Activated B cell treated with CpG ODN at 0.5 μM for 24 hours (primary cell): ENCODE measurements at regions not wholly inside any gene's neighbourhood (a gene's known extent, or its start where the extent isn't known, plus 50 kb on each side); places are given as distances from the start of the nearest gene placed in this dataset.

ENCODE experiments used
- ATAC-seq: fragments of 200-7000 bp; cut with Tn5 transposase; one replicate; pipeline ENCODE4 v1.10.0; 2021; ENCODE audit warnings: low read depth, mild to moderate bottlenecking, moderate library complexity
- CTCF ChIA-PET: fragments of 350-600 bp; sonication (Branson Sonifier 250); formaldehyde crosslinking; loops from one replicate; lab custom pipeline; 2021; ENCODE audit warnings: antibody characterized with exemption; lab: Charles Lee
- POLR2A ChIA-PET: fragments of 350-600 bp; sonication (Branson Sonifier 250); formaldehyde crosslinking; loops from one replicate; lab custom pipeline; 2021; ENCODE audit warnings: antibody characterized with exemption; lab: Charles Lee
- DNase-seq: peaks from one replicate; pipeline ENCODE4 v3.0.0; 2022
- H3K27ac Mint-ChIP-seq: one replicate; pipeline ENCODE4 v1.8.0; 2020; ENCODE audit warnings: mixed read lengths
- H3K27me3 Mint-ChIP-seq: one replicate; pipeline ENCODE4 v1.8.0; 2021; ENCODE audit warnings: mixed read lengths
- H3K36me3 Mint-ChIP-seq: one replicate; pipeline ENCODE4 v1.8.0; 2021; ENCODE audit warnings: low read depth, mixed read lengths
- H3K4me1 Mint-ChIP-seq: one replicate; pipeline ENCODE4 v1.8.0; 2021; ENCODE audit warnings: mixed read lengths
- H3K4me3 Mint-ChIP-seq: one replicate; pipeline ENCODE4 v1.8.0; 2020; ENCODE audit warnings: mild to moderate bottlenecking, mixed read lengths
- H3K9me3 Mint-ChIP-seq: one replicate; pipeline ENCODE4 v1.8.0; 2020; ENCODE audit warnings: mixed read lengths
- intact Hi-C: fragments of 100-400 bp; cut with micrococcal nuclease; formaldehyde crosslinking; loops from one replicate; pipeline ENCODE4 v1.15.1; 2024
- TF ChIP-seq, protein P1 (sequence below): fragments of 200-600 bp; IDR thresholded peaks from one replicate; pipeline ENCODE4 v1.8.0; 2022; ENCODE audit warnings: antibody characterized with exemption, mild to moderate bottlenecking

DNA sequence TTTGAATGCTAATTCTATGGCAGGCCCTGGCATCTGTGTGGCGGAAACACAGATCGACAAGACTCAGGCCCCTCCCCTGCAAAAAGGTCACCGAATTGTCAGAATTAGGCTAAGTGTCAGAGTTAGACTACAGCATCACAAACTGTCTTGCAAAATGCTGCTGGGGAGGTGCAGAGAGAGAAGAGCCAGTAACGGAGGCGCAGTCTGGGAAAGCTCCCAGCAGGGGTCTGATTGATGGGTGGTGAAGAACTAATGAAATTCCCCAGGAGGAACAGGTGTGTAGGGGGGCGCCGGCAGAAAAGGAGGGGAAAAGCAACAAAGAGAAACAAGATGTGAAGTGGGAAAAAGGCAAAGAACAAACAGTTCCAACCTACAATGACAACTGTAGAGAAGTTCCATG lies 72.7 kb upstream of the TAMM41 start:
- no peak overlapping the region for H3K27ac Mint-ChIP-seq
- ChIA-PET CTCF (no interaction called here), POLR2A (no interaction called here)
- peaks cover 2% of the 10 kb centered on the region for H3K9me3 Mint-ChIP-seq
- ATAC-seq, result no peak
- H3K27me3 Mint-ChIP-seq, result no peaks in the 10 kb centered on the region
- TF ChIP-seq, protein P1, sequence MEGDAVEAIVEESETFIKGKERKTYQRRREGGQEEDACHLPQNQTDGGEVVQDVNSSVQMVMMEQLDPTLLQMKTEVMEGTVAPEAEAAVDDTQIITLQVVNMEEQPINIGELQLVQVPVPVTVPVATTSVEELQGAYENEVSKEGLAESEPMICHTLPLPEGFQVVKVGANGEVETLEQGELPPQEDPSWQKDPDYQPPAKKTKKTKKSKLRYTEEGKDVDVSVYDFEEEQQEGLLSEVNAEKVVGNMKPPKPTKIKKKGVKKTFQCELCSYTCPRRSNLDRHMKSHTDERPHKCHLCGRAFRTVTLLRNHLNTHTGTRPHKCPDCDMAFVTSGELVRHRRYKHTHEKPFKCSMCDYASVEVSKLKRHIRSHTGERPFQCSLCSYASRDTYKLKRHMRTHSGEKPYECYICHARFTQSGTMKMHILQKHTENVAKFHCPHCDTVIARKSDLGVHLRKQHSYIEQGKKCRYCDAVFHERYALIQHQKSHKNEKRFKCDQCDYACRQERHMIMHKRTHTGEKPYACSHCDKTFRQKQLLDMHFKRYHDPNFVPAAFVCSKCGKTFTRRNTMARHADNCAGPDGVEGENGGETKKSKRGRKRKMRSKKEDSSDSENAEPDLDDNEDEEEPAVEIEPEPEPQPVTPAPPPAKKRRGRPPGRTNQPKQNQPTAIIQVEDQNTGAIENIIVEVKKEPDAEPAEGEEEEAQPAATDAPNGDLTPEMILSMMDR, result no peak
- no peak overlapping the region for H3K4me3 Mint-ChIP-seq
- intact Hi-C loops, result loop anchor here (10.0 kb wide), 1 partner anchor 1215 kb away; no protein-coding TSS in a partner anchor
- peaks cover 2% of the 10 kb centered on the region for H3K4me1 Mint-ChIP-seq
- DNase-seq, result no peak
- H3K36me3 Mint-ChIP-seq, result no peaks in the 10 kb centered on the region

DNA sequence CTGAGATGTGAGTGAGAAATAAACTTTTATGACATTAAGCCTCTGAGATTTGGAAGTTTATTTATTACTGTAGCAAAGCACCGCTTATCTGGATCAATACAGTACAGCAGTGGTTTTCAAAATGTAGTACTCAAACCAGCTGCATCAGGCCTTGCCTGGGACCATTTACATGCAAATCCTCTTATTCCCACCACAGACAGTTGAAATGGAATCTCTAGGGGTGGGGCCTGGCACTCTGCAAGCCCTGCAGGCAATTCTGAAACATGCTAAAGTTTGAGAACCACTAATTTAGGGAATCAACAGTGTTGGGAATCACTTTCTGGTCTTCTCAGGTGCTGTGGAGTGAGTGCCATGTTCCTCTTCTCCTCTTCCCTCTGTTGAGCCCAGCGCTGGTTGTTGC lies 77.8 kb upstream of the TAMM41 start:
- Mint-ChIP-seq H3K27me3 (peaks cover 7% of the 10 kb centered on the region), H3K9me3 (no peaks in the 10 kb centered on the region), H3K36me3 (no peaks in the 10 kb centered on the region), H3K4me3 (no peak overlapping the region), H3K4me1 (peaks cover 2% of the 10 kb centered on the region), H3K27ac (no peak overlapping the region)
- DNase-seq, result no peak
- POLR2A ChIA-PET, result no interaction called here
- ATAC-seq, result no peak
- intact Hi-C loops, result no loop called here
- CTCF ChIA-PET, result no interaction called here
- TF ChIP-seq, protein P1, result no peak

DNA sequence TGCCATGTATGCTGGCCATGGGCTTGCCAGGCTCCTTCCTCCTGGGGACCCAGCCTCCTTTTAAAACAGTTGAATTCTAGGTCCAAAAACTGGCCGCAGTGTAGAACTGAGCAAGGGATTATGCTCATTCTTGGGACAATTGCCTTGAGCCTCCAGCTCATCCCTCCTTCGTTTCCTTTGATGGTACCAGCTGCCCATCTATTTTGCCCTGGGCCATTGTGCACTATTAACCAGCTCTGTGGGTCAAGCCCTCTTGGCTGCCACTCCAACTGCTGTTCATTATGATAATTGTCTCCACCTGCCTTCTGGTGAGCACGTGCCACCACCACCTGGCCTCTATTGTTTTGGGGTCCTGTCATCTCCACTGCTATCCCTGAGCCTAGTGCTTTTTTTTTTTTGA lies 75.8 kb upstream of the SYN2 start:
- no peak for ATAC-seq
- ChIA-PET POLR2A (no interaction called here), CTCF (no interaction called here)
- H3K9me3 Mint-ChIP-seq, result no peaks in the 10 kb centered on the region
- H3K27me3 Mint-ChIP-seq, result peaks cover 7% of the 10 kb centered on the region
- no peak for DNase-seq
- H3K4me1 Mint-ChIP-seq, result no peaks in the 10 kb centered on the region
- TF ChIP-seq, protein P1, result no peak
- H3K36me3 Mint-ChIP-seq, result no peaks in the 10 kb centered on the region
- intact Hi-C loops, result no loop called here
- no peak overlapping the region for H3K27ac Mint-ChIP-seq
- no peak overlapping the region for H3K4me3 Mint-ChIP-seq

DNA sequence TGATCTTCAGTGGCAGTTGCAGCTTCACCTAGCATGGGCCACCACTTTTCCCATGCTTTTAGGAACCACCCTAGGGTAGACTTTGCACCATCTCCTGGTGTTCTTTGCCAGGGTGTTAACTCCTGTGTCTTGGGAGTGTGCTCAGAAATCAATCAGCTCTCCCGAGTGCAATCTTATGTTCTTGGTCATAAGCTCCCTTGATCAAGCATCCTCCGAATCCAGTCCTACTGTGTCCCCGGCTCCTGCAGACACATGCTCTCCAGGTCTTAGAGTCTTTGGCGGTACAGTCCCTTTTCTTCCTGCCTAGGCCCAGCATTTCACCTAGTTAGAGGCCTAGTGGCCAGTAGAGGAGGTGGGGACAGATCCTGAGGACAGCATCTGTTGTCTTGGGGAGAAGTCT lies 74.7 kb upstream of the SYN2 start:
- ChIA-PET CTCF (no interaction called here), POLR2A (no interaction called here)
- Mint-ChIP-seq H3K9me3 (no peaks in the 10 kb centered on the region), H3K27ac (no peak overlapping the region), H3K4me1 (no peaks in the 10 kb centered on the region), H3K27me3 (peaks cover 10% of the 10 kb centered on the region), H3K4me3 (no peak overlapping the region), H3K36me3 (no peaks in the 10 kb centered on the region)
- ATAC-seq (no peak), DNase-seq (no peak)
- intact Hi-C loops, result no loop called here
- TF ChIP-seq, protein P1, result no peak

DNA sequence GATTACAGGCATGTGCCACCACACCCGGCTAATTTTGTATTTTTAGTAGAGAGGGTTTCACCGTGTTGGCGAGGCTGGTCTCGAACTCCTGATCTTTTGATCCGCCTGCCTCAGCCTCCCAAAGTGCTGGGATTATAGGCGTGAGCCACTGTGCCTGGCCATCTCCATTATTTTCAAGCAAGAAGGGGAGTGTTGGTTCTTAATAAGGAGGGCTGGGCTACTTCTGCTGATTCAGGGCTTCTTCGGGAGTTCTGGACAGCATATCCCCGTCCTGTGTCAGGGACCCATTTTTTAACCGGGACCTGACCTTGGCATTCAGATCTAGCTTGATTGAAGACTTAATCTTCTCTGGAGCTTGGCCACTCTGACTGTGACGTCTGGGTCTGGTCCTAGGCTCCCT lies 74.1 kb upstream of the SYN2 start:
- TF ChIP-seq, protein P1, result no peak
- Mint-ChIP-seq H3K27ac (no peak overlapping the region), H3K36me3 (no peaks in the 10 kb centered on the region), H3K4me1 (no peaks in the 10 kb centered on the region), H3K9me3 (no peaks in the 10 kb centered on the region), H3K27me3 (peaks cover 7% of the 10 kb centered on the region), H3K4me3 (no peak overlapping the region)
- ChIA-PET POLR2A (no interaction called here), CTCF (no interaction called here)
- DNase-seq (no peak), ATAC-seq (no peak)
- intact Hi-C loops, result no loop called here
